Stimulated activated naive CD8-positive, alpha-beta T cell treated with anti-CD3 and anti-CD28 coated beads, Interleukin-15, Interleukin-2, amounts not matched to agents 100 ng/mL and 50 ng/mL, for 24 hours (primary cell): ENCODE measurements at regions not wholly inside any gene's neighbourhood (a gene's known extent, or its start where the extent isn't known, plus 50 kb on each side); places are given as distances from the start of the nearest gene placed in this dataset.

Experiments
- H3K27ac Mint-ChIP-seq: one replicate; pipeline ENCODE4 v1.8.0; 2021; ENCODE audit warnings: mild to moderate bottlenecking, mixed read lengths
- H3K27me3 Mint-ChIP-seq: one replicate; pipeline ENCODE4 v1.8.0; 2021; ENCODE audit warnings: mixed read lengths
- H3K36me3 Mint-ChIP-seq: one replicate; pipeline ENCODE4 v1.8.0; 2021; ENCODE audit warnings: low read depth, mixed read lengths
- H3K4me1 Mint-ChIP-seq: one replicate; pipeline ENCODE4 v1.8.0; 2021; ENCODE audit warnings: low read depth, mixed read lengths
- H3K4me3 Mint-ChIP-seq: one replicate; pipeline ENCODE4 v1.8.0; 2021; ENCODE audit warnings: mild to moderate bottlenecking, mixed read lengths
- H3K9me3 Mint-ChIP-seq: one replicate; pipeline ENCODE4 v1.8.0; 2021; ENCODE audit warnings: mixed read lengths

- H3K9me3 Mint-ChIP-seq: no peaks in the 10 kb centered on the region
- H3K4me3 Mint-ChIP-seq: no peak overlapping the region
- no peaks in the 10 kb centered on the region for H3K36me3 Mint-ChIP-seq
- H3K27ac Mint-ChIP-seq: peak overlapping the region; percentile 64
- peaks cover 3% of the 10 kb centered on the region for H3K27me3 Mint-ChIP-seq
- peaks cover 28% of the 10 kb centered on the region for H3K4me1 Mint-ChIP-seq
These were observed 121.3 kb downstream of the RPLP1 start for GRCh38 chr15:69573815-69574475.

GRCh38 chr15:69574506-69574905 is 121.9 kb downstream of the RPLP1 start:
- peaks cover 3% of the 10 kb centered on the region for H3K27me3 Mint-ChIP-seq
- H3K36me3 Mint-ChIP-seq: no peaks in the 10 kb centered on the region
- H3K4me3 Mint-ChIP-seq: no peak overlapping the region
- no peaks in the 10 kb centered on the region for H3K9me3 Mint-ChIP-seq
- peak overlapping the region; percentile 64 for H3K27ac Mint-ChIP-seq
- H3K4me1 Mint-ChIP-seq: peaks cover 28% of the 10 kb centered on the region

DNA sequence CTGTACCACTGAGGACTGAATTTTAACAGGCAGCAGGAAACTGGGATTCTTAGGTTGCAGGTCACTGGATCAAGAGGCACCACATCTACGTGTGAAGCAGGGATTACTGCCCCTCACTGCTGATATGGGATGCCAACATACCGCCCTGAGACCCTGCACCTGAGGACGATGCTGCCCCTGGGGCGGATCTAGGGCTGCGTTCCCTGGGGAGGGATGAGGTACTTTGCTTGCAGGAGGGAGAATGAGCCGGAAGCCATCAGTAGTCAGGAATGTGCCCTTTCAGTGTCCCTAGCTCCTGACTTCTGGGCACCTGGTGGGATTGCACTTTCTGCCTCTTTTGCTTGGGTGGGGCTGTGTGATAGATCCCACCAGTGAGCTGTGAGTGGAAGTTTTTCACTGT is 122.8 kb downstream of the RPLP1 start:
- Mint-ChIP-seq H3K27ac (no peak overlapping the region), H3K27me3 (peaks cover 3% of the 10 kb centered on the region), H3K9me3 (no peaks in the 10 kb centered on the region), H3K4me1 (peaks cover 28% of the 10 kb centered on the region), H3K4me3 (no peak overlapping the region), H3K36me3 (no peaks in the 10 kb centered on the region)

DNA sequence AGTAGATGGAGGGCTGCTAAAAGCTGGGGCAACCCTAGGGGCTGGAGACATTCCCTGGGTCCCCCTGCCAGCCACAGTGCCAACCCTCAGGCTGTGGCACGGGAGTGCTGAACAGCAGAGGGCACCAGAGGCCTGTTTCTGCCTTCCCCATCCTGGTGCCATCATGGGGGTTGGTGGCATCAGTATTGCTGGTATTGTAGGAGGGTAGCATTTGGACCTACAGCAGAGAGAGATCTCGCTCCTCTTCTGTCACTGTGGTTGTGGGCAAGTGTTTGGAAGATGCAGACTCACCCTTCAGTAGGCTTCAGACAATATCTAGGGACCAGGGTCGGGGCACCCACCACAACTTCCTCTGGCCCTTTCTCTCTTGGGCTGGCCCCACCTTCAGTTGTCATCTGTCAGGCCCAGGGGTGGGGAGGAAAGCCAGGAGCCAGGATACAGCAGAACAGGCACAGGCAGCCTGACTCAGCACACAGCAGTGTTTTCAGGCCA is 123.5 kb downstream of the RPLP1 start:
- H3K36me3 Mint-ChIP-seq: no peaks in the 10 kb centered on the region
- no peaks in the 10 kb centered on the region for H3K9me3 Mint-ChIP-seq
- no peak overlapping the region for H3K4me3 Mint-ChIP-seq
- H3K27me3 Mint-ChIP-seq: peaks cover 3% of the 10 kb centered on the region
- peaks cover 28% of the 10 kb centered on the region for H3K4me1 Mint-ChIP-seq
- no peak overlapping the region for H3K27ac Mint-ChIP-seq

GRCh38 chr15:69576948-69577351 is 124.3 kb downstream of the RPLP1 start:
- Mint-ChIP-seq H3K4me1 (peaks cover 28% of the 10 kb centered on the region), H3K27me3 (peaks cover 2% of the 10 kb centered on the region), H3K27ac (no peak overlapping the region), H3K9me3 (no peaks in the 10 kb centered on the region), H3K4me3 (no peak overlapping the region), H3K36me3 (no peaks in the 10 kb centered on the region)

- Mint-ChIP-seq H3K27me3 (no peaks in the 10 kb centered on the region), H3K27ac (no peak overlapping the region), H3K36me3 (no peaks in the 10 kb centered on the region), H3K9me3 (no peaks in the 10 kb centered on the region), H3K4me3 (no peak overlapping the region), H3K4me1 (peaks cover 28% of the 10 kb centered on the region)
These were observed 124.8 kb downstream of the RPLP1 start for GRCh38 chr15:69577397-69577796.

DNA sequence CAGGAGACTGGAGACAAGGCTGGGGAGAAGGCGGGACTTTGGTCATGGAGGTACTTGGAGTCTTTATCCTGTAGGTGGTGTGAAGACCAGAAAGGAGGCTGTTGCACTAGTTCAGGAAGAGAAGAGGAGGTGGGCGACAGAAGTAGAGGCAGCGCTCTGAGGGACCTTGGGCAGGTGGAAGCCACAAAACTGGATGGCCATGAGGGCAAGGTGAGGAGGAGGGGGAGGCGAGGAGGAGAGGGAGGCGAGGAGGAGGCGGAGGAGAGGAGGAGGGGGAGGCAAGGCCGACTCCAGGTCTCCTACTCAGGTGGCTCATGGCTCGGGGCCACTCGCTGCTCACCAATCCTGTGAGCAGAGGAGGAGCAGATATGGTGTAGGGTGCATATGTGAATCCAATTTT is 125.6 kb downstream of the RPLP1 start:
- Mint-ChIP-seq H3K4me1 (peaks cover 28% of the 10 kb centered on the region), H3K36me3 (no peaks in the 10 kb centered on the region), H3K27me3 (no peaks in the 10 kb centered on the region), H3K27ac (no peak overlapping the region), H3K9me3 (no peaks in the 10 kb centered on the region), H3K4me3 (no peak overlapping the region)

GRCh38 chr15:69578787-69579583 is 126.4 kb downstream of the RPLP1 start:
- Mint-ChIP-seq H3K9me3 (no peaks in the 10 kb centered on the region), H3K4me1 (peaks cover 27% of the 10 kb centered on the region), H3K27me3 (no peaks in the 10 kb centered on the region), H3K4me3 (no peak overlapping the region), H3K36me3 (no peaks in the 10 kb centered on the region), H3K27ac (no peak overlapping the region)

DNA sequence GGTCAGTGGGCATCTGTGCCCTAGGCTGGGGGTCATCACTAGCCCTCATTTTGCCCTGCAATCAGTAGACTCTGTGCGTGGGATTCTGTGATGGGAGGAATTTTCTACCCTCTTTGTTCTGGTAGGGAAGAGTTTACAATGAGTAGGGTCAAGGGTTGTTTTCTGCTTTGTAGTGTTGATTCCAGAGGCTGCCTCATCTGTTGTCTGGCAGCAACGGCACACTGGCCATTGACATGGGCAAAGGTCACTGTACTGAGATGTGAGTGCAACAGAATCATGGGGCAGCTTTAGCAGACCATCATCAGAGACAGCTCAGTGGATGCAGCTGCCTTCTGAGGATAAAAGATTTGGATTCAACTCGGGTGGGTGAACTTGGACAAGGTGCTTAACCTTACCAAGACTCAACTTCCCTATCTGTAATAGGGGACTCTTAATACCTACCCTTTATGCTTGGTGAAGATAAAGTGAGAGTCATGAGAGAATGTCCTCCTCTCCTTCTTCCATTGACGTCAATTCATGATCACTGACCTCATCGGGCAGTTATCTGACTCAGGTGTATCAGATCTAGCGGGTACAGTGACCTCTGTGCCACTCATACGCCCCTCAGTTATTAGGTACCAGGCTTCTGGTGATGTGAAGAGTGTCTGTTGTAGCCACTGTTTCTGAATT is 127.5 kb downstream of the RPLP1 start:
- H3K9me3 Mint-ChIP-seq: no peaks in the 10 kb centered on the region
- H3K27me3 Mint-ChIP-seq: no peaks in the 10 kb centered on the region
- peaks cover 19% of the 10 kb centered on the region for H3K4me1 Mint-ChIP-seq
- H3K4me3 Mint-ChIP-seq: no peak overlapping the region
- no peak overlapping the region for H3K27ac Mint-ChIP-seq
- H3K36me3 Mint-ChIP-seq: no peaks in the 10 kb centered on the region

DNA sequence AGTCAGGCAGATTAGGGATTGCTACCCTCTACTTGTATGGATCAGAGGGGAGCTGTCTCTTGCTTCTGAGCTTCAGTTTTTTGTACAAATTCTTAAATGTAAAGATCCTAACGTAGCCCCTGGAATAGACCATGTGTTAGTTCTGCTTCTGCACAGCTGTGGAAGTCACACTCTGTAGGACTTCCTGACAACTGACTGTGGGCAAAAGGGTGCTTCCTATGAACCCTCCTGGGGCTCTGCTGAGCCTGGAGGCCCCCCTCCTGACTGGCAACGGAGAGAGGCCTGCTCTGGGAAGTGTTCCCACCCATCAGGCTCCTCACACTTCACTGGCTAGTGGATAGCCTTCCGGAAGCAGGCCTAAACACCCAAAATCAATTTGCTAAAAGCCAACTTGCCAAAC is 131.0 kb downstream of the RPLP1 start:
- Mint-ChIP-seq H3K27me3 (no peaks in the 10 kb centered on the region), H3K27ac (no peak overlapping the region), H3K4me3 (no peak overlapping the region), H3K36me3 (no peaks in the 10 kb centered on the region), H3K4me1 (peaks cover 9% of the 10 kb centered on the region), H3K9me3 (no peaks in the 10 kb centered on the region)

DNA sequence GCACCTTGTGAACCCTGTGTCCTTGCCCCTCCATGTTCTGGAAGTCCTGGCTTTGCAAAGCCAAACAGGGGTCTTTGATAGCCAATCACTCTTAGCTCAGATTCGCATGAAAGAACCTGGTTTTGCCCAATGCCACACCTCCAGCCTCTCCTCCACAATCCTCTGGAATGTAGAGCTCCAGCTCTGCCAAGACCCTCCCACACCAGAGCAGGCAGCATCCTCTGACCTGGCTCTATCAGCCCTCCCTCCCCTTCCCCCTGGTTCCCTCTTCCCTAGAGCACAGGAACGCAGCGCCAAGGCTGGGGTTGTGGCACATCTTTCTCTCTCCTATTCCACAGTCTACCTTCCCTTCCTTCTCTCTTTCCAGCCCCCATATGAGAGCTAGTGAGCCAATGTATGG is 133.3 kb downstream of the RPLP1 start:
- peaks cover 9% of the 10 kb centered on the region for H3K4me1 Mint-ChIP-seq
- H3K27me3 Mint-ChIP-seq: no peaks in the 10 kb centered on the region
- H3K36me3 Mint-ChIP-seq: no peaks in the 10 kb centered on the region
- H3K4me3 Mint-ChIP-seq: no peak overlapping the region
- no peaks in the 10 kb centered on the region for H3K9me3 Mint-ChIP-seq
- H3K27ac Mint-ChIP-seq: no peak overlapping the region

DNA sequence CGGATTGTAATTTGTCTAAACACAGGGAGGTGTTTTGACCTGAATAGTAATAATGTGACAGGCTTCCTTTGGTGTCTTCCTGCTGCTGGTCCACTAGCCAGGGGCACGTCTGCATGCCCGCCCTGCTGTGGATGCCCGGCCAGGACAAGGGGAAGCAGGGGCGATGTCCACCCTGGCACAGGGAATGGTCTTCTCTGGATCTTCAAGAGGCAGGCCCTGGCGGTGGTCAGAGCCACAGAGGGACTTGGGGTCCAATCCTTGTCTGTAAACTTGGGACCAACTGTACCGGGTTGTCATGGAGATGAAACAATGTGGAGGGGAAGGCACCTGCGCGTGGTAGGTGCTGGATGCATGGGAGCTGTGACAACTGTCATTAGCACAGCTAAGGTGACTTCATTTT is 134.1 kb downstream of the RPLP1 start:
- Mint-ChIP-seq H3K27ac (no peak overlapping the region), H3K27me3 (no peaks in the 10 kb centered on the region), H3K4me1 (peaks cover 9% of the 10 kb centered on the region), H3K36me3 (no peaks in the 10 kb centered on the region), H3K4me3 (no peak overlapping the region), H3K9me3 (no peaks in the 10 kb centered on the region)

- Mint-ChIP-seq H3K27me3 (no peaks in the 10 kb centered on the region), H3K4me3 (no peak overlapping the region), H3K36me3 (no peaks in the 10 kb centered on the region), H3K9me3 (no peaks in the 10 kb centered on the region), H3K27ac (no peak overlapping the region), H3K4me1 (peaks cover 9% of the 10 kb centered on the region)
These were observed 135.3 kb downstream of the RPLP1 start for GRCh38 chr15:69587723-69588426.

DNA sequence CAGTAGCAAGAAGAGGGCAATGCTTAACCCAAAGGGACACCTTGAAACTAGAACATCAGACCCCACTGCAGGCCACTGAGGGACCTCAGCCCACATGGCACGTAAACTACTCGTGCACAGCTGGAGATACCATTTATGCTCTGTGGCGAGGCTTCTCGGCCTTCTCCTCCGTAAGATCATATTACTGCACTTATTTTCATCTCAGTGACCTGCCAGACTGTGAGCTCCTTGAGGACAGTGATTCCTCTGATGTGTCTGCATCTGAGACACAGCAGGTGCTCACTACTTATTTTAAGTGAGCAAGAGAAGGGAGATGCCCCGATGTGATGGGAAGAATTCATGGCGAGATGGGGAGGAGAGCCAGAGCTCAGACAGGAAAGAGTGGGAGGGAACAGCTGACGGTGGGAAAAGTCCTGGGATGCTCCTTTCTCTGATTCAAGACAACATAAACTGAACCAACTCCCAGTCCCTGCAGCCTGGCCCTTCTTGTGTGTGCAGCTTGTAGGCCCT is 137.6 kb downstream of the RPLP1 start:
- Mint-ChIP-seq H3K9me3 (no peaks in the 10 kb centered on the region), H3K36me3 (no peaks in the 10 kb centered on the region), H3K4me1 (peaks cover 8% of the 10 kb centered on the region), H3K4me3 (no peak overlapping the region), H3K27me3 (peaks cover under 1% of the 10 kb centered on the region), H3K27ac (no peak overlapping the region)
